Keratinocyte (primary cell): ENCODE measurements at regions not wholly inside any gene's neighbourhood (a gene's known extent, or its start where the extent isn't known, plus 50 kb on each side); places are given as distances from the start of the nearest gene placed in this dataset.

Source experiments
- CTCF ChIP-seq, 3 experiments: IDR thresholded peaks in 1 of 3; conservative IDR thresholded peaks in 1 of 3; optimal IDR thresholded peaks in 1 of 3; 2 replicates in 2 of 3; 3 replicates in 1 of 3; pipeline versions ENCODE3 to v1.5.1; 2011; ENCODE audit warnings: low read length in 3 of 3, mild to moderate bottlenecking in 3 of 3, moderate library complexity in 2 of 3, control low read depth in 1 of 3, inconsistent platforms in 1 of 3; ENCODE audit not compliant: insufficient read depth in 2 of 3; ENCODE audit errors: extremely low read depth in 1 of 3
- EZH2 ChIP-seq: IDR thresholded peaks from one replicate; pipeline ENCODE4 v1.6.1; 2012; ENCODE audit warnings: inconsistent platforms, mild to moderate bottlenecking, low read length, moderate library complexity

GRCh38 chr2:241992753-241993152 is 123.2 kb downstream of the RTP5 start:
- no peak for TF ChIP-seq CTCF (optimal IDR thresholded peaks at IDR 0.05 in 1 of 3, IDR thresholded peaks at IDR 0.05 in 1 of 3, conservative IDR thresholded peaks at IDR 0.05 in 1 of 3; ENCODE audit: extremely low read depth in 1 of 3, insufficient read depth in 2 of 3, low read length in 3 of 3)
- TF ChIP-seq EZH2, result no peak
